H1 (cell line): ENCODE measurements at regions not wholly inside any gene's neighbourhood (a gene's known extent, or its start where the extent isn't known, plus 50 kb on each side); places are given as distances from the start of the nearest gene placed in this dataset.
A peak's percentile ranks its signal among the peaks of the same experiment; 100 is the strongest.

Experiments used
- CTCF ChIA-PET: fragments of 300-600 bp; sonication (Branson Sonifier 250); formaldehyde crosslinking; loops from one replicate; lab custom pipeline; 2021; ENCODE audit not compliant: partially characterized antibody; lab: Charles Lee
- POLR2A ChIA-PET: fragments of 300-600 bp; sonication (Branson Sonifier 250); formaldehyde crosslinking; loops from one replicate; lab custom pipeline; 2021; ENCODE audit warnings: inconsistent platforms; ENCODE audit not compliant: partially characterized antibody; lab: Charles Lee
- DNase-seq, 2 experiments: peaks; one replicate each; pipeline versions ENCODE4 v3.0.0 to v3.0.0-alpha.2; 2010 to 2022; ENCODE audit warnings: low spot score in 2 of 2, low read depth in 1 of 2, mixed read lengths in 1 of 2
- FAIRE-seq: peaks from 2 replicates; lab custom pipeline; 2011; peaks lifted over from hg19 to GRCh38; lab: Jason Lieb, UNC
- H2AFZ ChIP-seq: 2 replicates; pipeline ENCODE4 v1.8.1; 2012; ENCODE audit warnings: low read length, inconsistent platforms
- H2AK5ac ChIP-seq: 2 replicates; pipeline ENCODE4 v1.6.1; 2013; ENCODE audit warnings: low read depth, low read length
- H2BK120ac ChIP-seq: replicated peaks from 2 replicates; pipeline ENCODE3; 2013; ENCODE audit warnings: low read depth, low read length, inconsistent platforms
- H2BK12ac ChIP-seq: 2 replicates; pipeline ENCODE4 v1.6.1; 2013; ENCODE audit warnings: low read depth, low read length
- H2BK15ac ChIP-seq: 2 replicates; pipeline ENCODE4 v1.6.1; 2013; ENCODE audit warnings: low read length
- H2BK20ac ChIP-seq: 2 replicates; pipeline ENCODE4 v1.6.1; 2013; ENCODE audit warnings: low read length
- H2BK5ac ChIP-seq: 2 replicates; pipeline ENCODE4 v1.6.1; 2013; ENCODE audit warnings: low read depth, low read length
- H3K14ac ChIP-seq: 2 replicates; pipeline ENCODE4 v1.6.1; 2013; ENCODE audit warnings: inconsistent platforms; ENCODE audit not compliant: insufficient read length
- H3K18ac ChIP-seq: 2 replicates; pipeline ENCODE4 v1.6.1; 2013; ENCODE audit warnings: low read length; ENCODE audit errors: extremely low read depth
- H3K23ac ChIP-seq: 2 replicates; pipeline ENCODE4 v1.6.1; 2013; ENCODE audit warnings: inconsistent platforms; ENCODE audit not compliant: insufficient read length
- H3K23me2 ChIP-seq: 2 replicates; pipeline ENCODE4 v1.6.1; 2013; ENCODE audit warnings: low read depth, low read length
- H3K27ac ChIP-seq: 2 replicates; pipeline ENCODE4 v1.6.1; 2011; ENCODE audit warnings: low read depth, low read length, inconsistent platforms
- H3K27me3 ChIP-seq, 4 experiments: replicated peaks in 1 of 4; 1 replicate in 1 of 4; 2 replicates in 3 of 4; pipeline versions ENCODE4 v1.6.1 to v1.8.1; 2011 to 2013; ENCODE audit warnings: low read length in 3 of 4, mild to moderate bottlenecking in 3 of 4, inconsistent platforms in 2 of 4, mixed read lengths in 2 of 4, moderate library complexity in 1 of 4; ENCODE audit not compliant: control insufficient read depth in 3 of 4, insufficient read depth in 3 of 4; ENCODE audit errors: extremely low read depth in 1 of 4
- H3K36me3 ChIP-seq, 4 experiments: 2 replicates each; pipeline versions ENCODE4 v1.6.1 to v1.8.1; 2011 to 2013; ENCODE audit warnings: mild to moderate bottlenecking in 4 of 4, low read length in 3 of 4, moderate library complexity in 2 of 4, control low read depth in 1 of 4, inconsistent platforms in 1 of 4; ENCODE audit not compliant: insufficient read depth in 4 of 4, control insufficient read depth in 2 of 4
- H3K4ac ChIP-seq: replicated peaks from 2 replicates; pipeline ENCODE3; 2013; ENCODE audit warnings: low read length, low read depth, mixed read lengths, inconsistent platforms; ENCODE audit not compliant: insufficient read length
- H3K4me1 ChIP-seq, 4 experiments: replicated peaks in 1 of 4; 1 replicate in 1 of 4; 2 replicates in 3 of 4; pipeline versions ENCODE4 v1.6.1 to v1.8.1; 2011 to 2013; ENCODE audit warnings: low read length in 3 of 4, inconsistent platforms in 2 of 4, mixed read lengths in 1 of 4; ENCODE audit not compliant: insufficient read depth in 4 of 4, control insufficient read depth in 3 of 4
- H3K4me2 ChIP-seq, 2 experiments: 2 replicates each; pipeline versions ENCODE4 v1.6.1 to v1.8.1; 2011 to 2013; ENCODE audit warnings: low read depth in 2 of 2, low read length in 2 of 2, control low read depth in 1 of 2, inconsistent platforms in 1 of 2, mild to moderate bottlenecking in 1 of 2; ENCODE audit not compliant: insufficient read depth in 1 of 2
- H3K4me3 ChIP-seq, 4 experiments: fragments of 200-600, 300-600 bp in 1 of 4; sonication (generic), shearing (Covaris generic), sonication (Bioruptor Twin) in 1 of 4; 2 replicates each; pipeline versions ENCODE4 v1.5.1 to v1.8.1; 2011 to 2016; ENCODE audit warnings: low read length in 4 of 4, low read depth in 3 of 4, control low read depth in 2 of 4, inconsistent platforms in 2 of 4, mild to moderate bottlenecking in 2 of 4, mixed read lengths in 1 of 4, moderate library complexity in 1 of 4; ENCODE audit not compliant: insufficient read depth in 2 of 4; ENCODE audit errors: extremely low read depth in 1 of 4
- H3K56ac ChIP-seq: replicated peaks from 2 replicates; pipeline ENCODE3; 2013; ENCODE audit warnings: low read depth, mild to moderate bottlenecking, mixed read lengths, low read length, inconsistent platforms; ENCODE audit not compliant: insufficient read length
- H3K79me1 ChIP-seq: 2 replicates; pipeline ENCODE4 v1.6.1; 2013; ENCODE audit warnings: low read depth, low read length, control low read depth
- H3K79me2 ChIP-seq, 2 experiments: 2 replicates each; pipeline versions ENCODE4 v1.6.1 to v1.8.1; 2012 to 2013; ENCODE audit warnings: low read length in 2 of 2, mild to moderate bottlenecking in 2 of 2, inconsistent platforms in 1 of 2; ENCODE audit not compliant: insufficient read depth in 2 of 2, control insufficient read depth in 1 of 2
- H3K9ac ChIP-seq, 4 experiments: replicated peaks in 1 of 4; 1 replicate in 1 of 4; 2 replicates in 3 of 4; pipeline versions ENCODE4 v1.6.1 to v1.8.1; 2011 to 2013; ENCODE audit warnings: low read depth in 3 of 4, low read length in 3 of 4, control low read depth in 2 of 4, mild to moderate bottlenecking in 2 of 4, moderate library complexity in 2 of 4, inconsistent platforms in 1 of 4; ENCODE audit errors: extremely low read depth in 1 of 4
- H3K9me3 ChIP-seq, 2 experiments: 2 replicates each; pipeline versions ENCODE4 v1.6.1 to v1.8.1; 2012 to 2013; ENCODE audit warnings: mild to moderate bottlenecking in 2 of 2, moderate library complexity in 2 of 2, control low read depth in 1 of 2, inconsistent platforms in 1 of 2, low read depth in 1 of 2, low read length in 1 of 2, mixed read lengths in 1 of 2; ENCODE audit not compliant: insufficient read depth in 2 of 2
- H4K20me1 ChIP-seq, 2 experiments: replicated peaks in 1 of 2; 2 replicates each; pipeline versions ENCODE3 to v1.8.1; 2011 to 2013; ENCODE audit warnings: inconsistent platforms in 2 of 2, low read length in 2 of 2, mild to moderate bottlenecking in 1 of 2; ENCODE audit not compliant: insufficient read depth in 2 of 2, control insufficient read depth in 1 of 2
- H4K5ac ChIP-seq: 2 replicates; pipeline ENCODE4 v1.6.1; 2013; ENCODE audit warnings: low read length, low read depth, mixed read lengths, inconsistent platforms; ENCODE audit not compliant: insufficient read length
- H4K8ac ChIP-seq: 2 replicates; pipeline ENCODE4 v1.8.0; 2013; ENCODE audit warnings: mild to moderate bottlenecking, moderate library complexity, low read length, inconsistent platforms; ENCODE audit not compliant: insufficient read depth; ENCODE audit errors: extremely low read depth
- H4K91ac ChIP-seq: replicated peaks from 2 replicates; pipeline ENCODE3; 2013; ENCODE audit warnings: low read length, mixed read lengths, inconsistent platforms; ENCODE audit not compliant: insufficient read length
- EGR1 ChIP-seq: IDR thresholded peaks from 2 replicates; pipeline ENCODE4 v1.6.1; 2011; ENCODE audit warnings: low read depth, low read length, borderline replicate concordance
- EP300 ChIP-seq, 2 experiments: IDR thresholded peaks; 1 replicate in 1 of 2; 2 replicates in 1 of 2; pipeline ENCODE4 v1.6.1; 2011 to 2012; ENCODE audit warnings: low read depth in 2 of 2, low read length in 2 of 2, mild to moderate bottlenecking in 2 of 2, borderline replicate concordance in 1 of 2, inconsistent platforms in 1 of 2, moderate library complexity in 1 of 2
- EZH2 ChIP-seq: fragments of 200-600 bp; sonication (generic); IDR thresholded peaks from 2 replicates; pipeline ENCODE4 v1.7.1; 2012; ENCODE audit warnings: low read depth, mild to moderate bottlenecking, moderate library complexity, low read length, inconsistent platforms; ENCODE audit not compliant: severe bottlenecking
- GABPA ChIP-seq: IDR thresholded peaks from 2 replicates; pipeline ENCODE4 v1.6.1; 2011; ENCODE audit warnings: mild to moderate bottlenecking, low read length, moderate library complexity, borderline replicate concordance; ENCODE audit not compliant: insufficient read depth
- KDM4A ChIP-seq: IDR thresholded peaks from one replicate; pipeline ENCODE4 v1.7.1; 2012; ENCODE audit warnings: low read depth, mild to moderate bottlenecking, moderate library complexity, low read length, inconsistent platforms; ENCODE audit not compliant: severe bottlenecking
- RBBP5 ChIP-seq: IDR thresholded peaks from 2 replicates; pipeline ENCODE4 v1.7.1; 2012; ENCODE audit warnings: low read depth, mild to moderate bottlenecking, inconsistent platforms, low read length, moderate library complexity, borderline replicate concordance
- RFX5 ChIP-seq: IDR thresholded peaks from 2 replicates; pipeline ENCODE4 v1.6.1; 2011; ENCODE audit warnings: low read depth, low read length, improper control_type of control experiment, borderline replicate concordance
- SAP30 ChIP-seq: fragments of 300-600 bp; sonication (generic); IDR thresholded peaks from 2 replicates; pipeline ENCODE4 v1.7.1; 2012; ENCODE audit warnings: low read length, moderate library complexity, mild to moderate bottlenecking, inconsistent platforms; ENCODE audit not compliant: insufficient read depth, insufficient replicate concordance
- SIN3A ChIP-seq, 2 experiments: IDR thresholded peaks in 1 of 2; conservative IDR thresholded peaks in 1 of 2; 2 replicates each; pipeline ENCODE4 v1.6.1; 2011 to 2012; ENCODE audit warnings: low read length in 2 of 2, improper control_type of control experiment in 1 of 2, low read depth in 1 of 2, mild to moderate bottlenecking in 1 of 2
- SUZ12 ChIP-seq: fragments of 200-600 bp; sonication (generic); IDR thresholded peaks from 2 replicates; pipeline ENCODE4 v1.6.1; 2012; ENCODE audit warnings: mild to moderate bottlenecking, inconsistent platforms, low read length, moderate library complexity, mixed read lengths
- TAF1 ChIP-seq: IDR thresholded peaks from 2 replicates; pipeline ENCODE4 v1.6.1; 2011; ENCODE audit warnings: mild to moderate bottlenecking, low read depth, low read length
- WGBS, 2 experiments: shearing (Covaris generic) in 1 of 2; methylation state at CpG; one replicate each; pipeline versions ENCODE4 v1.1.6 to v1.1.7; 2013 to 2015; ENCODE audit warnings: low lambda C conversion rate in 2 of 2, mixed read lengths in 2 of 2, inconsistent platforms in 1 of 2, low coverage in 1 of 2, missing lambda C conversion rate in 1 of 2; ENCODE audit not compliant: insufficient replicate concordance in 2 of 2, insufficient coverage in 1 of 2, insufficient read length in 1 of 2; ENCODE audit errors: extremely low coverage in 1 of 2, missing lambda C conversion rate in 1 of 2; 5-methylcytosine and 5-hydroxymethylcytosine counted together
- TF ChIP-seq, protein P1 (sequence below): IDR thresholded peaks from 2 replicates; pipeline ENCODE4 v1.6.1; 2012; ENCODE audit warnings: inconsistent platforms
- TF ChIP-seq, protein P2 (sequence below): IDR thresholded peaks from 2 replicates; pipeline ENCODE4 v1.6.1; 2011; ENCODE audit warnings: low read depth, mild to moderate bottlenecking, low read length; ENCODE audit not compliant: insufficient read depth

DNA sequence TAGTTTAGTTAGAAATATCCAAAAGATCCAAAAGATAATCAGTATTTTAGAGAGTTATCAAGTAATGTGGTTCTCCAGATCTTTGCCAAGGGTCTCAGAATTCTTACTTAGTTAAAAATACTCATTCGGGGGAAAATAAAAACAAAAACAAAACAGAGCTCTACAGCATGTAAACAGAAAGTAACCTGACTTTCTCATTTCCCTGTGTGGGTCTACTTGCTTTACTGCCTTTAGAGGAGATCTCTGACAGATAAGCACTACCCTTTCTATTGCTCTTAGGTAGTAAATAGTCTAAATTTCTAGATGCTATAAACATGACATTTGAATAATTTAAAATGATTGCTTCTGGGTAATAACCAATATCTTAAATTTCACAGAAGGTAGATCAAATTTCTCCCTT is 371.8 kb downstream of the RPL10L start:
- H2BK15ac ChIP-seq: no peak overlapping the region
- 0 out of 2 replicates have a peak overlapping the region, but pooled peaks have one; percentile 4 for H2AFZ ChIP-seq
- H3K4me3 ChIP-seq: no peak overlapping the region
- no peaks in the 10 kb centered on the region for H3K9me3 ChIP-seq
- H3K18ac ChIP-seq: no peak overlapping the region
- H3K23ac ChIP-seq: no peak overlapping the region
- H3K27me3 ChIP-seq: no peaks in the 10 kb centered on the region
- CTCF ChIA-PET: interaction anchor here (1.2 kb wide), 1 partner anchor 16 kb away, joined by 4 read pairs; no protein-coding TSS in a partner anchor
- no peak overlapping the region for H2BK20ac ChIP-seq
- no peak for FAIRE-seq
- H4K8ac ChIP-seq: no peak overlapping the region
- no peak overlapping the region for H3K9ac ChIP-seq
- WGBS, 2 experiments: 94% methylated on average over 1 of the region's 1 CpG; no CpG with 5 or more reads in 1 of the 2 experiments
- H4K91ac ChIP-seq: no peak overlapping the region
- POLR2A ChIA-PET: no interaction called here
- no peaks in the 10 kb centered on the region for H3K79me2 ChIP-seq
- no peak overlapping the region for H3K4ac ChIP-seq
- H3K56ac ChIP-seq: no peak overlapping the region
- no peaks in the 10 kb centered on the region for H3K79me1 ChIP-seq
- no peak overlapping the region for H2BK120ac ChIP-seq
- no peaks in the 10 kb centered on the region for H3K4me1 ChIP-seq
- no peak overlapping the region for H3K27ac ChIP-seq
- H2AK5ac ChIP-seq: no peak overlapping the region
- H2BK12ac ChIP-seq: no peak overlapping the region
- no peak overlapping the region for H3K14ac ChIP-seq
- no peaks in the 10 kb centered on the region for H3K23me2 ChIP-seq
- H4K5ac ChIP-seq: no peak overlapping the region
- H2BK5ac ChIP-seq: no peak overlapping the region
- H3K36me3 ChIP-seq: no peaks in the 10 kb centered on the region
- DNase-seq: no peak
- H3K4me2 ChIP-seq: no peak overlapping the region
- no peaks in the 10 kb centered on the region for H4K20me1 ChIP-seq
- TF ChIP-seq GABPA: no peak
- no peak for TF ChIP-seq EP300 (IDR thresholded peaks at IDR 0.05; ENCODE audit: borderline replicate concordance in 1 of 2, low read depth in 2 of 2, low read length in 2 of 2)
- TF ChIP-seq TAF1: no peak
- no peak for TF ChIP-seq SIN3A (conservative IDR thresholded peaks at IDR 0.05 in 1 of 2, IDR thresholded peaks at IDR 0.05 in 1 of 2; ENCODE audit: low read depth in 1 of 2, low read length in 2 of 2)
- TF ChIP-seq RBBP5: no peak
- TF ChIP-seq, protein P1, sequence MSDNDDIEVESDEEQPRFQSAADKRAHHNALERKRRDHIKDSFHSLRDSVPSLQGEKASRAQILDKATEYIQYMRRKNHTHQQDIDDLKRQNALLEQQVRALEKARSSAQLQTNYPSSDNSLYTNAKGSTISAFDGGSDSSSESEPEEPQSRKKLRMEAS: no peak
- no peak for TF ChIP-seq RFX5
- no peak for TF ChIP-seq SAP30
- no peak for TF ChIP-seq KDM4A
- TF ChIP-seq SUZ12: no peak
- TF ChIP-seq, protein P2, sequence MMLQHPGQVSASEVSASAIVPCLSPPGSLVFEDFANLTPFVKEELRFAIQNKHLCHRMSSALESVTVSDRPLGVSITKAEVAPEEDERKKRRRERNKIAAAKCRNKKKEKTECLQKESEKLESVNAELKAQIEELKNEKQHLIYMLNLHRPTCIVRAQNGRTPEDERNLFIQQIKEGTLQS: no peak
- no peak for TF ChIP-seq EGR1
- TF ChIP-seq EZH2: no peak
